Anterior cingulate cortex (tissue), 58 donors: ENCODE measurements at regions not wholly inside any gene's neighbourhood (a gene's known extent, or its start where the extent isn't known, plus 50 kb on each side); places are given as distances from the start of the nearest gene placed in this dataset.
"Not testable (repeated sequence)": the region's sequence is repeated elsewhere in the genome, so short reads cannot be mapped to it uniquely, and the experiment has no call there.

Experiments
- DNase-seq, 58 donors: peaks; one replicate each; lab custom pipeline; 2025; lab: John Stamatoyannopoulos, UW

DNA sequence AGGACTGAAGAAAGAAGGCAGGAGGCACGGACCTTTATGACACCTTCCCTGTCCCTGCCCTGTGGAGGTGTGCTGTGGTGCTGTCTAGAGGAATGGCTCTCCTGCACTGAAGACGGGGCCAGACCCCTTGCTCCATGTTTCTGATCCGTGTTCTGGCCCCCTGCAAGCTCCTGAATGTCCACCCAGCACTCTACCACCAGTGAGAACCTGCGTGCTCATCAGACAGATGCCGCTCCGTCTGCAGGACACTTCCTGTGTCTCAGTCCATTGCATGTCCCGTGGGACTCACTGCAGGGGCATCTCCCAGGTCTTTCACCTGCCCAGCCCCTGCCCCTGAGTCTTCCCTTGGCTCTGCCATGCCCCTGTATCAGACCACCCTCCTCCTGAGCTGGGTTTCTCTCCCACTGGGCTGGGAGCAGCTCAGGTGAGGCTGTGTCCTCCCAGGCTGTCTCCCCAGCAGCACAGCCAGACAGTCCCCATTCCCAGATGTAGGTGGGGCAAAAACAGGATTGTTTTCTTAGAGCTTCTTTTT lies 278.3 kb upstream of the ZNF32 start:
- no peak for DNase-seq

DNA sequence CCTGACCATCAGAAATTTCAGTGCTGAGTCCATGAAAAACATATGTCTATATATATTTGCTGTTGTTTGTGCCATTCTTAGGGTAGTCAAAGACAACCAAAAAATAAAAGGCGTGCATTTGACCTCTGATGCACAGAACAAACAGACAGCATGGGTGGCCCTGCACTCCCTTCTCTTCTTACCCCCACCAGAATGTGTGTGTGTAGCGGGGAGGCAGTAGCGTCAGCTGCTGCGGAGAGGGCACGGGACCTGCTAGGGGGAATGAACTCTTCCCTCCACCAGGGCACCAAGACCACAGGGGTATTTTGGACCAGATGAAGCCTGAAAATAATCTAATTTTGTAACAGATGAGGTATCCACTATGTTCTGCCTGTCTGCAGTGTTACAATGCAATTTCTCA lies 277.7 kb upstream of the ZNF32 start:
- DNase-seq: no peak

DNA sequence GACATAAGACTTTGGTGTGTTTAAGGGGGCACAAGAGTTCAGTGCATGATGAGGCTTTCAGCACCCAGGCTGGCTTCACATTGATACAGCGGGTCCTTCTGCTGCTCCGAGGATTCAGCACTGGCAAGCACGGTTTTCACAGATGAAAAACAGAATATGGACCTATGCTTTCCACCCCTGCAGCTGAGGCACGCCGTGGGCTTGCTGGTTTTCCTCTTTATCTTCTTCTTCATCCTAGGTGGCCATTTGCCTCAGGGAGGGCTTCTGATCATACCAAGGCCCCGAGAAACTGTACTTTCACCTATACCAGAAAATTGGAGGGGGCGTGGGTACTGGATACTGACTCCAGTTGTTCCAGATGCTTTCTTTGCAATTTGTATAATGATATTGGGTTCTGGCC lies 277.1 kb upstream of the ZNF32 start:
- no peak for DNase-seq

DNA sequence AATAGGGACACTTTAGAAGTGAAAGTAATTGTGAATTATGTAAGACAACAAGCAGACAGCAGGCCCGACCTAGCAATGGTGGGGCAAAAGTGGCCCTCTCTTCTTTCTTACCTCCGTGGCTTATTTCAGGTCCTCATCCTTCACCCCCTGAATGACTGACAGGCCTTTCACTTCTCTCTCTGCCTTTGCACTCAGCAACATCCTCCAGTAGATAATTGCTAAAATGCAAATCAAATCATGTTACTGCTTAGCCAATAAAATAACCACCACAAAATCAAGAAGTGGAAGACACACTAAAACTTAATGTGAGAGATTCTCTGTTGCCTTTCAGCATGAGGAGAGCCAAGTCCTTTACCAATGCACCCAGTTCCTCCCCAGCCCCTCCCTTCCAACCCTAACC lies 274.6 kb upstream of the ZNF32 start:
- DNase-seq: no peak

DNA sequence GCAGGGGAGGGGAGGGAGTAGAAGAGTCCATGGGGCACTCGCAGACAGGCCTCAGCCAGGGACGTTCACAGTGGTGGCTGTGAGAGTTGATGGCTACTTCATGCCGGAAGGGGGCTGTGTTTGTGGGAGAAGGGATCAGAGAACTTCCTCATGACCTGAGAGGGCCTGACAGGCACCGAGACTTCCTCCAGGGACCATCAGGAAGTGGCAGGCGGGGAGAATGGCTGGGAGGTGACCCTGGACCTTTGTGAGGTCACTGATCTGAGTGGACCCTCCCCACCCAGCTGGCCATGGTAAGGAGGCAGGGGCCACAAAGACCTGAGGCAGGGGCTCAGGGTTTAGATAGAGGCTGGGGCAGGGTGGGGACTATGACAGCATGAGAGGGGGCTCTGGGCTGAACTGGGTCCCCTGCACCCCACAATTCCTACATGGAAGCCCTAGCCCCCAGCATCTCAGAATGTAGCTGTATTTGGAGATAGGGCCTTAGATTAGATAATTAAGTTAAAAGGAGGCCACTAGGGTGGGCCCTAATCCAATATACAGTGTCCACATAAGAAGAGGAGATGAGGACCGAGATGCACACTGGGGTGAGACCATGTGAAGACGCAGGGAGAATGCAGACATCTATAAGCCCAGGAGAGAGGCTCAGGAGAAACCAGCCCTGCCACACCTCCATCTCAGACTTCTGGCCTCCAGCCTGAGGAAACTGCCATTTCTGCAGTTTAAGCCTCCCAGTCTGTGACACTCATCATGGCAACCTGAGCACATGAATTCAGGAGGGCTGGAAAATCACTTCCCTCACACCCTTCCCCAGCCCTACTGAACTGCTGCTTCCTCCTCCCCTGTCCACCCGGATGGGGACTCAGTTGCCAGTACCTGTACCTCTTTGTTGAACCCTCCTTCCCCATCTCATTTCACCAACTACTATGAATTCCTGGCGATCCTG lies 273.9 kb upstream of the ZNF32 start:
- no peak for DNase-seq

DNA sequence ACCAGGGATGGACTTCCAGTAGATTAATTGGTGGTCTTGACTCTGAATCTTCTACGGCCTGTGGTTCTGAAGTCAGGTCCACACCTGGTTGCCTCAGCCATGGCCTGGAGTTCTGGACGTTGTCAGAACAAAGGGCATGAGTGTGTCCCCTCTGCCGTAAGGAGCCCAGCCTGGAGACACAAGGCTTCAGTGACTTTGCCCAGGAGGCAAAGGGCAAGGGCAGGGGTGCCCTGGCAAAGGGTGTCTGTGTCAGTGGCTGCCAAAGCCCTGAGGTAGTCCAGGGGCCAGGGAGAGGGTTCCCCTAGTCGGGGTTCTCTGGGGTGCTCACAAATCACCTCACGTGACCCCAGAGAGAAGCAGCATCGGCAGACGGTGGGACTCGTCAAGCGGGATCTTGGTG lies 273.2 kb upstream of the ZNF32 start:
- no peak for DNase-seq

DNA sequence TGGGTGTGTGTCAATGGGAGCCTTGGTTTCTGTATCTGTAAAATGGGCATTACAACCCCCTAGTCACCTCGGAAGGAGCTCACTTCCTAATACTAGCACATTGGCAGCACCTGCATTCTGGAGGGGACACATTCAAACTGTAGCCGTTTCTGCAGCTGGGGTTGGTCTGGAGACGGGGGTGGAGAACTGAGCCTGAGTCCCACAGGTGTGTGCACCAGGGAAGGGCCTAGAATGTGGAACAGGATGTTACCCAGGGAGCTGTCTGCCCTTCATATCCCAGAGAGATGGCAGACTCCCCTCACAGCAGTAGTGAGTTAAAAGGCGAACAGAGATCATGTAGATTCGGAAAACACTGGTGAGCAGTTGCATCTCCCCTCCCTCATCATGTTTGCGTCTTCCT lies 272.8 kb upstream of the ZNF32 start:
- DNase-seq: no peak

DNA sequence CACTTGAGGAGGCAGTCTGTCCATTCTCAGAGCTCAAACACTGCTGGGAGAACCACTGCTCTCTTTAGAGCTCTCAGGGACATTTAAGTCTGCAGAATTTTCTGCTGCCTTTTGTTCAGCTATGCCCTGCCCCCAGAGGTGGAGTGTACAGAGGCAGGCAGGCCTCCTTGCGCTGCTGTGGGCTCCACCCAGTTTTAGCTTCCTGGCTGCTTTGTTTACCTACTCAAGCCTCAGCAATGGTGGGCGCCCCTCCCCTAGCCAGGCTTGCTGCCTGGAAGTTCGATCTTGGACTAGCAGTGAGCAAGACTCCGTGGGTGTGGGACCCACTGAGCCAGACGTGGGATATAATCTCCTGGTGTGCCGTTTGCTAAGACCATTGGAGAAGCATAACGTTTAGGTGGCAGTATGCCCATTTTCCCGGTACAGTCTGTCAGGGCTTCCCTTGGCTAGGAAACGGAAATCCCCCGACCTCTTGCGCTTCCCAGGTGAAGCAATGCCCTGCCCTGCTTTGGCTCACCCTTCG lies 271.6 kb upstream of the ZNF32 start:
- DNase-seq: not testable (repeated sequence)

DNA sequence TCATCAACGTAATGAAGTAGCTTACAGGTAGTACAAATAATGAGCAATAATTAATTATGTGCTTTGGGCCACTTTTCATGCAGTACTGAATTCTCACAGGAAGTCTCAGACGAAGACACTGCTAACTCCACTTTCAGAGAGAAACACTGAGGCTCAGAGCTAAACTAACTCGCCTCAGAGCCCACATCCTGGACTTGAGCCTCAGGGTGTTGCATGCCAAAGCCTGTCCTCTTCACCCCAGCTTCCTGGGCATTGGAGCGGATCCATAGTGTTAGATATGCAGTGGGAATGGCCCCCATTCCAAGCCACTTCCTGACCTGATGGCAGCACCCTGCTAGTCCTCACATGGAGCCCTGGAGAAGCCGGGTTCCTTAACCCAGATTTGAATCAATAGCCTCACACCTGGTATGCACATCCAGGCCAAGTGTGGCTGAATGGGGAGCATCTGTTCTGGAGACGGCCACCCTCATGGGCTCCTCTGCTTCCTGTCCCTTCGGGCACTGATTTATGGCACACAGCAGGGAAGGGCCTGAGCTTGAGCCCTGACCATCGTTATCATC lies 265.1 kb upstream of the ZNF32 start:
- DNase-seq: no peak

DNA sequence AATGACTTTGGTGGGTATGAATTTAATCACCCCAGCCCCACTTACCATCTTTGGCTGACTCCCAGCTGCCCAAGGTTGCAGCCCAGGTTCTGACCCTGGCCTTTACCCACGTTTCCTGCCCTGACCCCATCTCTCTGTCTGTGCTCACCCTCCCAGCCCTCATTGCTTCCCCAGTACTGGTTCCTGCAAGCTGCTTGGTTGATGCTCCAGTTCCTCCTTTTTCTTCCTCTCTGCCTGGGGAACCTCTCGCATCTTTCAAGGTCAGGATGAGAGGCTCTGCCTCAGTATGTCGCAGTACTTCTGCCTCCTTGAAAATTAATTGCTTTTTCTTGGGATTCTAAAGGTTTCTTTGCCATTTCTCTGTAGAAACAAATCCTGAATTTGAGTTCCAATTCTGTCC lies 263.8 kb upstream of the ZNF32 start:
- DNase-seq: no peak

DNA sequence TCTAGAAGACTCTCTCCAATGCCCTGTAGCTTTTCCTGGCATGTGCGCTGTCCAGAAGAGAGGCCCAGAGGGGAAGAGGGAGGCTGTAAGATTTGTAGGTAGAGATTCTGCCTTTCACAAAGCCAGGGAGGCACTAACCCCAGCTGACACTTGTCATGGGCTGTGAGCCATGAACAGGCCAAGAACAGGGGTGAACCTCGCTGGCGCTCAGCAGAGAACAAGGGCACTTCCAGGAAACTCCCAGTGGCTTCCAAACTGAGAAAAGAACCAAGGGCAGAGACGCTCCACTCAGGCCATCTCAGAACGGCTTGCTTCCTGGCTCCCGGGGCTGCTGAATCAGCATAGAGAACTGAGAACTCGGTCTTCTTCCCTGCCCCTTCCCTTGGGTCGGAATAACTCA lies 257.8 kb upstream of the ZNF32 start:
- DNase-seq: no peak

DNA sequence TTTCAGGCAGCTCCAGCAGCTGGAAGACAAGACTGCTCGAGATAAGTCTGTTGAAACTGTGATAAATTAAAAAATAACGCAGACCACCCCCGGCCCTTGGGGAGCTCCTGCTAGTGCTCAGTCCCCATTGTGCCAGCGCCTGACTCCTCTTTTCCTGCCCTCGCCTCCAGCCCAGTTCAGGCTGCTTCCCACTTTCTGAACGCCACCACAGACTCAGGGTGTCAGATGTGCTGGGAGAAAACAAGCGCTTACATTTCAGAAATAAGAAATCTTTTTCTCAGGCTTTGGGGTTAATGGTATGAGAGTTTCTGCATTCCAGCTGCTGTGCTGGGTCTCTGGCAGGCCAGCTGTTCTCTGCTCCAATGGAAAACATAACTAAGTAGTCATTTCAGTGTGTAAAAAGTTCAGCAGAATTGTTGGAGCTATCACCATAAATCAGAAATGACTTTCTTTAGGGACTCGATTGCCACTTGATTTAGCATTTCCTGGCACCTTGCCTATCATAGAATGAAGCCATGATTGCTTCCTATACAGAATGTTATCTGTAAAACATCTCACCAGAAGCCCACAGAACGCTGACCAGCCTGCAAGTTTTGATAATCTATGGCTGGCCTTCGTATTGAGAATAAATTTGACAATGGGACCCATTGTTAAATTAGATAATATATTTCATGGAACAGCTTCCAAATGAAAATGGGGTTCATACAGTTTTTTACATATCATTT lies 257.0 kb upstream of the ZNF32 start:
- DNase-seq: no peak

DNA sequence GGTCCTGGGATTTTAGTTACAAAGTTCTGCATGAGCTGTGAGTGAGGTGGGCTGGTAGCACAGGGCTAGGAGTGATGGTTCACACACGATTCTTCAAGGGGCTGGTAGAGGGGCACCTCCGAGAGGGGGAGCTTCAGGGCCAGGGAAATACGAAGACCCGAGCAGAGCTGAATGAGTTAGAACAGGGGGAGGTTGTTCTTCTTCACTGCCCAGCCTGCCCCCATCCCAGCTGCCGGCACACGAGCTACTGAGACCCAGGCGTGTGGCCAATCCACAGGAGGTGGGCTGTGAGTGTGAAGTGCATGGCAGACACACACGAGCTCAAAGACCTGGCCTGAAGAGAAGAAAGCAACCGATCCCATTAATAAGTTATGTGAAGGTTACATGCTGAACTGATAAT lies 256.2 kb upstream of the ZNF32 start:
- peak in 4 of 58 donors; percentile 11 to 39 (median 12) for DNase-seq

DNA sequence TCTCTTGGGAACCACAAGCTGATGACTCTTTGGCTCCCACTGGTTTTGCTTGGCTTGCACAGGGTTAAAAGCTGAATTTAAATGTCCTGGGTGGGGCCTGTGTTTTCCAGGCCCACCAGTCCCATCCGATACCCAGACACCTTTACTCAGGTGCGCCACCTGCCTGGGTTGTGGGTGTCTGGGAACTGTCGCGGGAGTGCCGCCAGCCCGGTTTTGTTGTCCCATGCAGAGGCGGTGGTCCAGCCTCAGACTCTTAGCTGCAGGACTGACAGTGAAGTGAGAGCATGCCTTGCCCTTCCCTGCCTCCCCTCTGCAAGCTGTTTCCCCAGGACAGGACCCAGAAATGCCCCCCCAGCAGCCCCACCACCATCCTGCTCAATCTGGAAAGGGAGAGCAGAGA lies 255.6 kb upstream of the ZNF32 start:
- no peak for DNase-seq

DNA sequence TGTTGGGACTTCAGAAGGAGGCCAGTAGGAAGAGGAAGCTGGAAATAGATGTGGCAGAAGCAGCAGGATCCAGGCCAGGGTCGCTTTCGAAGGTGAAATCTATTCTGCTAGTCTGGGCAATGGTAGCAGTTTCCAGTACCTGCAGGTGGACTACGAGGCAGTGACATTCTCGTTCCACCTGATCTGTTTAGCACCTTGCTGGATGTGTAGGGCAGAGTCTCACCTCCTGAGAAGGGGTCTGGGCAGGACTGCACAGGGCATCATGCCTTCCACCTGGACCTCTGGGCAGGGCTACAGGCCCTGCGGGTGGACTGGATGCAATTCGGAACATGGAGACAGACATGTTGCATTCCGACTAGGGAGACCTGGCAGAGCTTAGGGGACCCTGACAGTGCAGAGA lies 254.8 kb upstream of the ZNF32 start:
- no peak for DNase-seq

DNA sequence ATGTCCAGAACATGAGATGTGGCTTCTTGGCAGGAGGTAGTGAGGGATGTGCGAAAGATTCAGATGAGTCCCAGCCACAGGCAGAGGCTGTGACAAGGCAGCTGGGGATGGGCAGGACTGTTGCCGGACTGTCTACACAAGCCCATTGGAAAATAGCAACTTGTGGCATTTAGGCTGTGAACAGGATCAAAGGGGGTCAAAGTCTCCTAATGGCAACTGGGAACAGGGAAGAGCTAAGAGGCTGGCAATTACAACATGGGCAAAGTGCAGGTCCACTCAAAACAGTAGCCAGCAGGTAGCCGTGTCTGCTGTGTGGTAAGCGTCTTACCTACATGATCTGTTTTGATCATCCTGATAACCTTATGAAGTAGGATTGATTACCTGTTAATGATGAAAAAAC lies 254.2 kb upstream of the ZNF32 start:
- no peak for DNase-seq

DNA sequence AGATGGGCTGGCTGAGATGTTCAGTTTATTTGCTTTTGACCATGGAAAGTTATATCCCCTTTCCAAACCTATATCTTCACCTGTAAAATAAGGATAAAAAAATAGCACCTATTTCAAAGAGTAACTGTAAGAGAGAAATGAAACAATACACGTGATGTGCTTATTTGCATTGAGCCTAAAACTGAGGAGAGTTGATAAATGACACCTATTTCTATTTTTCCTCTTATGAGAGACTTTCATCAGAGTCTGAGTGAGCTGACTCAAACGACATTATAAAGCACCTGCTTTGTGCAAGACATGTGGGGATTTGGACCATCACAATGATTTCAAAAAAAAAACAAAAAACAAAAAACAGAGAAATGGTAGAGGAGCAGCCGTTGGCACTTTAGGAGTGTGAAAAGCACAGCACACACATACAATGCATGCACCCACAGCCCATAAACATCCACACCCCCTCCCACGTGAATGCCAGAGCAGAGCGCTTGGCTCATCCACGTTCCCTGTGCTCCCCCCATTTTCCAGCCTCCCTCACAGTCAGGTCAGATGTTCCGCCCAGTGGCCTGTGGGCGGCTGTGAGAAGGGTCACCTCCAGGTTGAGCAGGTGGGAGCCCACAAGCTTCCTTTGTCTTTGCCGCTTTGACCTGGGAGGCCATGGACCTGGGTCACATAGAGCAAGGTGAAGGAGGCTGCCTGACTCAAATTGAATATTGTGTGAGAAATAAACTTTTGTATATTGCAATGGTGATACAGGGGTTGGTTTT lies 253.2 kb upstream of the ZNF32 start:
- no peak for DNase-seq

DNA sequence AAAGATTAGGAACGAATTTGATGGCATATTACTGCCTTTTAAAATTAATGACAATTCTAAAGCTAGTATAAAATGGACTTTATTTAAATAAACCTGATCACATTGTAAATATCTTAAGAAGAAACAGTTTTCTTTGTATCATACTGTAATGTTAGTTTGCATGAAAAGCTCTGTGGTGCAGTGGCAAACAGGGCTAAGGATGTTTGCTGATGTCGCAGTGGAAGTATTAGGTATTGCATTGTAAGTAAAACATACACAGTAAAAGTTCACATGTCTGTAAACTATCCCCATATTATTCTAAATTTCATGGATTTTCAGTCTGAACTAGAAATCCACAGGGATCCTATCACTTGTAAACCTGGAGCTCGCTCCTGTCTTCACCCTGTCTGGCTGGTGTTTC lies 252.6 kb upstream of the ZNF32 start:
- DNase-seq: no peak

DNA sequence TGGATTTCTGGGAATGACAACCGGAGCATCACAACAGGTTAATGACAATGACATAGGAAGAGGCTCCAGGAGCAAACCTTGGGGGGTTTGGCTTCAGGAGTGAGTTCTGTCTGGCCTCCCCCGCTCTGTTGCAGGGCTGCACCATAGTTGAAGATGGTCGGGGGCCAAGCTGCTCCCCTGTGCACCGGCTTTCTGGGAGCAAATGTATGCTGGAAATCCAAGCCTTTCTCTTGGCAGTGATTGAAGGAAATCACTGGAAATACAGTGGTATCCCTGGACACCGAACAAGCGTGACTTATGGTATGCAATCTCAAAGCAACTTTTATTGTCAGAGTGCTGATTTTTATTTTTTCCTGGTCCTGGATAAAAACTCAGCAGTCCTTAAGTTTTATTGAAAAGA lies 251.9 kb upstream of the ZNF32 start:
- no peak for DNase-seq

DNA sequence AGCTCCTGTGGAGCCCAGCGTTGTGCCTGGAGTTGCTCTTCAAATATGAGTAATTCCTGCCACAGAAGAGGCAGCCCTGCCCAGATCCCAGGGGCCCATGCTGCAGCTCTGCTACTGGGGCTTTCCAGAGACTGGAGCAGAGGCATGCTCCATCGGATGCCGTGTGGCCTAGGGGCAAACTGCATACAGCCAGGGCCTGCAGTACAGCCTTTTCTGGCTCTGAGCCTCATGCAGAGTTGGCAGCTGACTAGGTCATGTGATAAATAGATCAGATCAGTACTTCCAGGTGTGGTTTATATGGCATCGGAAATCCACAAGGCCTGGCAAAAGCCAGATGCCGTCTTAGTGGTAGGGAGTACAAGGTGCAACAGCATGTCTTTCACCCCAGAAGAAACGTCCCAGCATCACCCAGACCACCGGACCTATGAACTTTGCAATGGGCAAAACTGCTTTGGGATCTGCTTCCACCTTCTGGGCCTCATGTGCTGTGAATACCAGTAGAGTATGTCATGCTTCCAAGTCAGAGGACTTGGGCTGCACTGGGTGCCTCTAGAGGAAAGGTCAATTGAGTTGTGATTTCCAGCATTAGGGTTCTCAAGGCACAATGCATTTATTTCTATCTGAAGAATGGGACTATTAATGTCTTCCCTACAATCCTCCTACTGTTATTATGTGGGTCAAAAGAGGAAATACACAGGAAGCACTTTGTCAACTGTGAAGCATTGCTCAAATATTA lies 250.7 kb upstream of the ZNF32 start:
- DNase-seq: no peak
